ENCODE measurements at regions not wholly inside any gene's neighbourhood (a gene's known extent, or its start where the extent isn't known, plus 50 kb on each side); places are given as distances from the start of the nearest gene placed in this dataset.

- no peak for TF ChIP-seq CTCF (conservative IDR thresholded peaks at IDR 0.05 in 1 of 2, IDR thresholded peaks at IDR 0.05 in 1 of 2; ENCODE audit: low read depth in 1 of 2, low read length in 2 of 2)
- no peak for TF ChIP-seq EZH2 (IDR thresholded peaks at IDR 0.05; ENCODE audit: low read length, missing control alignments)
- Histone ChIP-seq H2AFZ (ENCODE audit: low read length) (no peak overlapping the region), H3K79me2 (ENCODE audit: control insufficient read depth, insufficient read depth, low read length) (no peaks in the 10 kb centered on the region), H3K4me2 (ENCODE audit: extremely low read depth, insufficient read depth, low read length) (no peak overlapping the region), H3K9ac (ENCODE audit: insufficient read depth, low read length) (no peak overlapping the region), H3K36me3 (ENCODE audit: control insufficient read depth, insufficient read depth, low read length) (no peaks in the 10 kb centered on the region), H3K9me3 (ENCODE audit: control insufficient read depth, insufficient read depth, low read depth, low read length) (no peaks in the 10 kb centered on the region), H3K4me1 (ENCODE audit: control insufficient read depth, extremely low read depth, insufficient read depth, low read length) (no peaks in the 10 kb centered on the region), H4K20me1 (ENCODE audit: control insufficient read depth, extremely low read depth, insufficient read depth, low read length) (no peaks in the 10 kb centered on the region), H3K4me3 (replicated peaks in 1 of 4; ENCODE audit: control extremely low read depth in 1 of 4, insufficient read depth in 1 of 4, low read depth in 3 of 4, low read length in 4 of 4) (no peak overlapping the region), H3K27me3 (ENCODE audit: control insufficient read depth, insufficient read depth, low read length) (no peaks in the 10 kb centered on the region), H3K27ac (ENCODE audit: insufficient read depth, low read length) (no peak overlapping the region)
- DNase-seq (ENCODE audit: low read depth in 2 of 2): no peak
Observed at GRCh38 chr5:61252643-61252925, 79.5 kb upstream of the ZSWIM6 start.

GRCh38 chr5:61253547-61253946 lies 78.5 kb upstream of the ZSWIM6 start:
- no peak overlapping the region for H3K9ac ChIP-seq (ENCODE audit: insufficient read depth, low read length)
- no peak for DNase-seq (ENCODE audit: low read depth in 2 of 2)
- H3K4me3 ChIP-seq (replicated peaks in 1 of 4; ENCODE audit: control extremely low read depth in 1 of 4, insufficient read depth in 1 of 4, low read depth in 3 of 4, low read length in 4 of 4): no peak overlapping the region
- no peaks in the 10 kb centered on the region for H4K20me1 ChIP-seq (ENCODE audit: control insufficient read depth, extremely low read depth, insufficient read depth, low read length)
- no peaks in the 10 kb centered on the region for H3K27me3 ChIP-seq (ENCODE audit: control insufficient read depth, insufficient read depth, low read length)
- TF ChIP-seq CTCF (conservative IDR thresholded peaks at IDR 0.05 in 1 of 2, IDR thresholded peaks at IDR 0.05 in 1 of 2; ENCODE audit: low read depth in 1 of 2, low read length in 2 of 2) (no peak), EZH2 (IDR thresholded peaks at IDR 0.05; ENCODE audit: low read length, missing control alignments) (no peak)
- no peak overlapping the region for H2AFZ ChIP-seq (ENCODE audit: low read length)
- no peaks in the 10 kb centered on the region for H3K79me2 ChIP-seq (ENCODE audit: control insufficient read depth, insufficient read depth, low read length)
- H3K4me2 ChIP-seq (ENCODE audit: extremely low read depth, insufficient read depth, low read length): no peak overlapping the region
- no peak overlapping the region for H3K27ac ChIP-seq (ENCODE audit: insufficient read depth, low read length)
- no peaks in the 10 kb centered on the region for H3K36me3 ChIP-seq (ENCODE audit: control insufficient read depth, insufficient read depth, low read length)
- no peaks in the 10 kb centered on the region for H3K9me3 ChIP-seq (ENCODE audit: control insufficient read depth, insufficient read depth, low read depth, low read length)
- no peaks in the 10 kb centered on the region for H3K4me1 ChIP-seq (ENCODE audit: control insufficient read depth, extremely low read depth, insufficient read depth, low read length)

GRCh38 chr5:61254969-61255555 lies 77.0 kb upstream of the ZSWIM6 start:
- Histone ChIP-seq H3K4me2 (ENCODE audit: extremely low read depth, insufficient read depth, low read length) (no peak overlapping the region), H3K4me1 (ENCODE audit: control insufficient read depth, extremely low read depth, insufficient read depth, low read length) (no peaks in the 10 kb centered on the region), H3K79me2 (ENCODE audit: control insufficient read depth, insufficient read depth, low read length) (no peaks in the 10 kb centered on the region), H3K9me3 (ENCODE audit: control insufficient read depth, insufficient read depth, low read depth, low read length) (no peaks in the 10 kb centered on the region), H3K27me3 (ENCODE audit: control insufficient read depth, insufficient read depth, low read length) (no peaks in the 10 kb centered on the region), H3K4me3 (replicated peaks in 1 of 4; ENCODE audit: control extremely low read depth in 1 of 4, insufficient read depth in 1 of 4, low read depth in 3 of 4, low read length in 4 of 4) (no peak overlapping the region), H4K20me1 (ENCODE audit: control insufficient read depth, extremely low read depth, insufficient read depth, low read length) (no peaks in the 10 kb centered on the region), H3K27ac (ENCODE audit: insufficient read depth, low read length) (no peak overlapping the region), H2AFZ (ENCODE audit: low read length) (no peak overlapping the region), H3K36me3 (ENCODE audit: control insufficient read depth, insufficient read depth, low read length) (no peaks in the 10 kb centered on the region), H3K9ac (ENCODE audit: insufficient read depth, low read length) (no peak overlapping the region)
- TF ChIP-seq CTCF (conservative IDR thresholded peaks at IDR 0.05 in 1 of 2, IDR thresholded peaks at IDR 0.05 in 1 of 2; ENCODE audit: low read depth in 1 of 2, low read length in 2 of 2) (no peak), EZH2 (IDR thresholded peaks at IDR 0.05; ENCODE audit: low read length, missing control alignments) (no peak)
- DNase-seq (ENCODE audit: low read depth in 2 of 2): no peak
